Endothelial cell of umbilical vein (primary cell): ENCODE measurements at regions not wholly inside any gene's neighbourhood (a gene's known extent, or its start where the extent isn't known, plus 50 kb on each side); places are given as distances from the start of the nearest gene placed in this dataset.

Experiments used
- BruUV-seq: library from RNA; stranded (reverse); fragments of 400-500 nt; replicated peaks from 2 replicates; lab custom pipeline; 2021; lab: Mats Ljungman, UMichigan
- CTCF ChIA-PET: fragments of 300-600, 350-600 bp; sonication (Branson Sonifier 250); formaldehyde crosslinking; loops from one replicate; lab custom pipeline; 2021; ENCODE audit warnings: antibody characterized with exemption, inconsistent platforms; lab: Charles Lee
- POLR2A ChIA-PET: fragments of 300-600, 350-600 bp; sonication (Branson Sonifier 250); formaldehyde crosslinking; loops from one replicate; lab custom pipeline; 2021; ENCODE audit warnings: antibody characterized with exemption, inconsistent platforms; lab: Charles Lee
- DNase-seq: peaks from one replicate; pipeline ENCODE4 v3.0.0-alpha.2; 2011; ENCODE audit warnings: low read depth, low spot score
- FAIRE-seq: peaks from 2 replicates; lab custom pipeline; 2011; peaks lifted over from hg19 to GRCh38; lab: Jason Lieb, UNC
- H2AFZ ChIP-seq: 2 replicates; pipeline ENCODE4 v1.6.0; 2012; ENCODE audit warnings: low read depth, low read length, control low read depth, inconsistent platforms
- H3K27ac ChIP-seq: 2 replicates; pipeline ENCODE4 v1.5.1; 2011; ENCODE audit warnings: low read depth, mild to moderate bottlenecking, control low read depth, low read length, moderate library complexity; ENCODE audit not compliant: insufficient read depth
- H3K27me3 ChIP-seq, 2 experiments: 2 replicates each; pipeline versions ENCODE4 v1.6.0 to v1.6.1; 2011; ENCODE audit warnings: low read length in 2 of 2, mixed read lengths in 1 of 2; ENCODE audit not compliant: control insufficient read depth in 2 of 2, insufficient read depth in 2 of 2
- H3K36me3 ChIP-seq, 2 experiments: 2 replicates in 1 of 2; 3 replicates in 1 of 2; pipeline ENCODE4 v1.5.1; 2011; ENCODE audit warnings: low read length in 2 of 2, mild to moderate bottlenecking in 1 of 2, moderate library complexity in 1 of 2; ENCODE audit not compliant: control insufficient read depth in 2 of 2, insufficient read depth in 2 of 2; ENCODE audit errors: extremely low read depth in 1 of 2
- H3K4me1 ChIP-seq: 3 replicates; pipeline ENCODE4 v1.5.1; 2011; ENCODE audit warnings: mild to moderate bottlenecking, low read length; ENCODE audit not compliant: control insufficient read depth, insufficient read depth; ENCODE audit errors: extremely low read depth
- H3K4me2 ChIP-seq: 2 replicates; pipeline ENCODE4 v1.6.1; 2011; ENCODE audit warnings: low read length, control low read depth, mixed read lengths; ENCODE audit not compliant: insufficient read depth
- H3K4me3 ChIP-seq, 3 experiments: fragments of 200-600 bp in 1 of 3; sonication (generic), shearing (Covaris generic) in 1 of 3; replicated peaks in 1 of 3; 2 replicates each; pipeline ENCODE4 v1.5.1; 2011 to 2016; ENCODE audit warnings: control low read depth in 3 of 3, low read length in 3 of 3, mild to moderate bottlenecking in 2 of 3, inconsistent platforms in 1 of 3, low read depth in 1 of 3, moderate library complexity in 1 of 3; ENCODE audit not compliant: insufficient read depth in 1 of 3
- H3K79me2 ChIP-seq: 2 replicates; pipeline ENCODE4 v1.6.0; 2012; ENCODE audit warnings: low read length, inconsistent platforms; ENCODE audit not compliant: control insufficient read depth, insufficient read depth
- H3K9ac ChIP-seq: replicated peaks from 2 replicates; pipeline ENCODE3; 2011; ENCODE audit warnings: low read length, control low read depth; ENCODE audit not compliant: insufficient read depth; ENCODE audit errors: extremely low read depth
- H3K9me1 ChIP-seq: replicated peaks from 3 replicates; pipeline ENCODE4 v1.6.0; 2011; ENCODE audit warnings: mild to moderate bottlenecking, low read length; ENCODE audit not compliant: control insufficient read depth, insufficient read depth; ENCODE audit errors: extremely low read depth
- H3K9me3 ChIP-seq: replicated peaks from 2 replicates; pipeline ENCODE4 v1.5.1; 2012; ENCODE audit warnings: low read length, inconsistent platforms; ENCODE audit not compliant: control insufficient read depth, insufficient read depth
- H4K20me1 ChIP-seq: replicated peaks from 2 replicates; pipeline ENCODE3; 2011; ENCODE audit warnings: mild to moderate bottlenecking, low read length; ENCODE audit not compliant: control insufficient read depth, insufficient read depth; ENCODE audit errors: extremely low read depth
- CTCF ChIP-seq, 2 donors: IDR thresholded peaks; 1 replicate in 1 of 2; 2 replicates in 1 of 2; pipeline ENCODE4 v1.5.1; 2011; ENCODE audit warnings: low read length in 2 of 2, mild to moderate bottlenecking in 2 of 2, moderate library complexity in 2 of 2, control low read depth in 1 of 2, inconsistent platforms in 1 of 2, low read depth in 1 of 2; ENCODE audit not compliant: insufficient read depth in 1 of 2; ENCODE audit errors: extremely low read depth in 1 of 2
- EZH2 ChIP-seq: IDR thresholded peaks from 2 replicates; pipeline ENCODE4 v1.6.1; 2012; ENCODE audit warnings: borderline replicate concordance, low read depth, mild to moderate bottlenecking, moderate library complexity, low read length, inconsistent platforms; ENCODE audit not compliant: severe bottlenecking
- FOS ChIP-seq: IDR thresholded peaks from 2 replicates; pipeline ENCODE4 v1.6.1; 2011; ENCODE audit warnings: mild to moderate bottlenecking, low read length, moderate library complexity, borderline replicate concordance; ENCODE audit not compliant: insufficient read depth
- GATA2 ChIP-seq: IDR thresholded peaks from 2 replicates; pipeline ENCODE4 v1.7.0; 2011; ENCODE audit warnings: low read depth, mild to moderate bottlenecking, moderate library complexity, mixed read lengths, low read length; ENCODE audit not compliant: insufficient read length, insufficient read depth
- JUN ChIP-seq: IDR thresholded peaks from 2 replicates; pipeline ENCODE4 v1.6.1; 2011; ENCODE audit warnings: borderline replicate concordance, low read depth; ENCODE audit not compliant: insufficient read length, insufficient read depth
- MAX ChIP-seq: IDR thresholded peaks from 2 replicates; pipeline ENCODE4 v1.6.1; 2011; ENCODE audit not compliant: insufficient read depth, insufficient read length
- MYC ChIP-seq: IDR thresholded peaks from one replicate; pipeline ENCODE4 v1.6.1; 2011; ENCODE audit warnings: mild to moderate bottlenecking, low read depth, low read length
- POLR2A ChIP-seq: IDR thresholded peaks from 2 replicates; pipeline ENCODE4 v1.6.1; 2012; ENCODE audit warnings: low read depth, mild to moderate bottlenecking, control low read depth, low read length
- POLR2AphosphoS5 ChIP-seq: IDR thresholded peaks from 2 replicates; pipeline ENCODE4 v1.6.1; 2012; ENCODE audit warnings: low read depth, mild to moderate bottlenecking, control low read depth, low read length, moderate library complexity; ENCODE audit not compliant: insufficient read depth
- dilution Hi-C: fragments of 300-500 bp; cut with MboI; formaldehyde crosslinking; loops from one replicate; pipeline ENCODE4 v1.15.0; 2019; ENCODE audit warnings: low sequenced_read_pairs; ENCODE audit not compliant: extremely low pct_ligation_motif_present
- intact Hi-C: fragments of 100-400 bp; cut with micrococcal nuclease; formaldehyde crosslinking; loops from one replicate; pipeline ENCODE4 v1.10.0; 2022

DNA sequence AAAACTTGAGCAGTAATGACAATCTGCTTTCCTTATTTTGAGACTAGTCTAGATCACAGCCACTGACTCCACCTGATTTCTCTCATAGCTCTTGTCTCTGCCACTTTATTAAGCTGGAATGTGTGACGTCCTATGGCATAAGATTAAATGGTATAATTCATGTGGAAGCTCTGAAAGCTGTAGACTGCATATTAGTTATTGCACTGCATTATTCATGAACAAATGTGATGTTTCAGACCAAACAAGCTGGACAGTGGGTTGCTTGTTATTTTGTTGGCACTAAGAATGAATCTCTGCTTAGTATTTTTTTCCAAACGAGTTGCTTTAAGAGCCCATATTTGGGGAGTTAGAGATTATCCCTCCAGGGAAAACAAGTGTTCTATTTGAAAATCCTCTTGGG lies 1218.5 kb downstream of the SUCLG1 start:
- no TSS peak for BruUV-seq
- CTCF ChIA-PET = no interaction called here

More for the DNA sequence above, 1218.5 kb downstream of the SUCLG1 start:
- Histone ChIP-seq H3K27ac (no peak overlapping the region), H3K4me3 (no peak overlapping the region), H3K9me1 (no peaks in the 10 kb centered on the region), H3K9me3 (no peaks in the 10 kb centered on the region), H3K4me1 (no peaks in the 10 kb centered on the region), H3K27me3 (no peaks in the 10 kb centered on the region), H3K79me2 (no peaks in the 10 kb centered on the region), H2AFZ (no peak overlapping the region), H3K36me3 (no peaks in the 10 kb centered on the region), H3K4me2 (no peak overlapping the region), H4K20me1 (no peaks in the 10 kb centered on the region), H3K9ac (no peak overlapping the region)
- dilution Hi-C loops = no loop called here
- intact Hi-C loops = no loop called here
- no peak for DNase-seq
- TF ChIP-seq FOS (no peak), MAX (no peak), JUN (no peak), POLR2A (no peak), GATA2 (no peak), POLR2AphosphoS5 (no peak), CTCF (IDR thresholded peaks at IDR 0.05; ENCODE audit: extremely low read depth in 1 of 2, insufficient read depth in 1 of 2, low read depth in 1 of 2, low read length in 2 of 2) (no peak), MYC (no peak), EZH2 (no peak)
- no peak for FAIRE-seq
- POLR2A ChIA-PET = no interaction called here
